ENCODE measurements at regions not wholly inside any gene's neighbourhood (a gene's known extent, or its start where the extent isn't known, plus 50 kb on each side); places are given as distances from the start of the nearest gene placed in this dataset.
A peak's percentile ranks its signal among the peaks of the same experiment; 100 is the strongest.

- FAIRE-seq (no peak), DNase-seq (ENCODE audit: low spot score) (no peak)
These were observed 1917.7 kb downstream of the TP53TG3F start for GRCh38 chr16:35377142-35377541.

DNA sequence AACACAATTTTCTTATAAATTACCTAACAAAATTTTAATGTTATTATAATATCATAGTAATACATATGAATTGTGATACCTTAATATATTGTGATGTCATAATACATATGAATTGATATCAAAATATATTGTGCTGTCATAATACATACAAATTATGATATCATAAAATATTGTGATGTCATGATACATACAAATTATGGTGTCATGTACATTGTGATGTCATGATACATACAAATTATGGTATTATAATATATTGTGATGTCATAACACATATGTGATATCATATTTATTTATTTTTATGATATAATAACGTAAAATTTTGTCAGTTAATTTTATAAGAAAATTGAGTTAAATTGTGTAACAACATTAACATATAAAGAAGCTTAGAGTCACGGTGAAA, 1927.2 kb downstream of the TP53TG3F start:
- FAIRE-seq (no peak), DNase-seq (ENCODE audit: low spot score) (no peak)

- peak; percentile 82 for FAIRE-seq
- DNase-seq (ENCODE audit: low spot score), result peak; percentile 56
These were observed 1931.9 kb downstream of the TP53TG3F start for GRCh38 chr16:35391328-35391727.

GRCh38 chr16:35398180-35398579, 1938.8 kb downstream of the TP53TG3F start:
- FAIRE-seq, result no peak
- peak; percentile 35 for DNase-seq (ENCODE audit: low spot score)

DNA sequence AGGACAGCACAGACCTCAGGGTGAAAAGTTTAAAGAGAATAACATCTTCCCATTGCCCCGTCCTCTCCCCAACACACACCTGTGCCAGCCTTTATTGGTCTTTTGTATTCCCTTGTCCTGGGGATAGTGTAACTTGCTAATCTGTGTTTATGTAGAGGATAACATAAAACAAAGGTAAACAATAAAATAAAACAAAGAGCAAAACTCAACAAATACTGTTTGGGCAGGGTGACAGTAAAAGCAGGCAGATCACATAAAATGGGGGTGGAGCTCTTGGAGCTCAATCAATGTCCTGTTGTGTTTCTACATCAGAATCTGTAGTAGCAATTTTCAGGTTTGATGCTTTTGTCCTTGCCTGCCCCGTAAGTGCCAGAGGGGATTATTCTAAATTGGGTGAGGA, 1939.7 kb downstream of the TP53TG3F start:
- FAIRE-seq (no peak), DNase-seq (ENCODE audit: low spot score) (no peak)

GRCh38 chr16:35404273-35404672, 1944.9 kb downstream of the TP53TG3F start:
- no peak for FAIRE-seq
- no peak for DNase-seq (ENCODE audit: low spot score)

DNA sequence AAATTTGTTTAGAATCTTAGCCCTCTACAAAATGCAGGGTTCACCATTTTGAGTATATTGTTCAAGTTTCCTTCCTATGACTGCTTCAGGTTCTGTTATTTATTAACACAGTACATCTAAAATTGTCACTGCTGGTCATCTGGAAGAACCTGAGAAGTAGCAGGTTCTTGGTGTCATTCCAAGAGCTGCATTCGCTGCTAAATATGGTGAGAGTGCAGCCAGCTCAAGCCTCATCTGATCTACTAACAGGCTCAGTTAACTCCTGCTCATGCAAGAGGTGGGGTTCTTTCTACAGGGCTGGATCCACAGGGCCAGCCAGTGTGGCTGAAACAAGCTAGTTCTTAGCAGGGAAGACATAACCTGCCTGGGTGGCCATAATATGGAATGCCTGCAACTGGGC, 1946.1 kb downstream of the TP53TG3F start:
- no peak for DNase-seq (ENCODE audit: low spot score)
- no peak for FAIRE-seq

GRCh38 chr16:35409503-35409902, 1950.1 kb downstream of the TP53TG3F start:
- DNase-seq (ENCODE audit: low spot score), result no peak
- no peak for FAIRE-seq

- no peak for FAIRE-seq
- DNase-seq (ENCODE audit: low spot score), result no peak
These were observed 1951.0 kb downstream of the TP53TG3F start for GRCh38 chr16:35410438-35410837.

DNA sequence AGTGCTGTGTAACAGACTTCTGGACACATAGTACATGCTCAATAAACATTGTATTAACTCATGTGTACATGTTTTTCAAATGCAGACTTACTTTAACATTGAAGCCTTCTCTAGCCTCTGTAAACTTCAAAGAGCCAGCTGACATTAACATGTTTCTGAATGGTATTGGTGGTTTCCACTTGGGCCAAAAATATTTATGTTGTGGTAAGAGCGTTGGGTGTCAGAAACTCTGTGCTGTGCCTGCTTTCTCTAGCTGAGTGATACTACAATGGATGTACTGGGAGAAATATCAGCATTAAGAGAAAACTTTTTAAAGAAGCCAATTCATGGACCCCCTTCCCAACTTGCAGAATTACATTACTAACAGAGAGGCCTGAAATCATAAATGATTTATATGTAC, 1951.7 kb downstream of the TP53TG3F start:
- FAIRE-seq (no peak), DNase-seq (ENCODE audit: low spot score) (no peak)

GRCh38 chr16:35414139-35414538, 1954.7 kb downstream of the TP53TG3F start:
- no peak for FAIRE-seq
- DNase-seq (ENCODE audit: low spot score), result no peak

- DNase-seq (ENCODE audit: low spot score) (no peak), FAIRE-seq (no peak)
These were observed 1955.2 kb downstream of the TP53TG3F start for GRCh38 chr16:35414563-35414962.

GRCh38 chr16:35425270-35425669, 1965.9 kb downstream of the TP53TG3F start:
- DNase-seq (ENCODE audit: low spot score) (no peak), FAIRE-seq (no peak)

- peak; percentile 89 for FAIRE-seq
- DNase-seq (ENCODE audit: low spot score), result peak; percentile 70
These were observed 1972.6 kb downstream of the TP53TG3F start for GRCh38 chr16:35431829-35432663.

GRCh38 chr16:35440875-35441274, 1981.5 kb downstream of the TP53TG3F start:
- FAIRE-seq (no peak), DNase-seq (ENCODE audit: low spot score) (no peak)

- DNase-seq (ENCODE audit: low spot score), result no peak
- FAIRE-seq, result no peak
These were observed 1987.7 kb downstream of the TP53TG3F start for GRCh38 chr16:35447010-35447558.

- no peak for DNase-seq (ENCODE audit: low spot score)
- FAIRE-seq, result no peak
These were observed 1990.3 kb downstream of the TP53TG3F start for GRCh38 chr16:35449663-35450062.

DNA sequence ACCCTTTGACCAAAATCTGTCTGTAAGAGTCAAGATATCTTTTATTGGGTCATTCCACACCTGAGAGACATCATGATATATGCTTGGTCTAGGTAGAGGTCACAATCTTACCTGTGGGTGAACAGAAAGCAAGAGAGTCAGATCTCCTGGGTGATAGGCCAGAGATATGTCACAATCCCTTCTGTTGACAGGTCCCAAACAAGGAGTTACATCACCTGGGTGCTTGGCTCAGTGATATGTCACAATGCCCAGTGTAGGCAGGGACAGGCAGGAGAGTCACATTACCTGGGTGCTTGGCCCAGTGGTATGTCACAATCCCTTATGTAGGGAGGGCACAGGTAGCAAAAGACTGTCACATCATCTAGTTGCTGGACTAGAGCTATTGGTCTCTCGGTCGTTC, 1991.2 kb downstream of the TP53TG3F start:
- FAIRE-seq (no peak), DNase-seq (ENCODE audit: low spot score) (no peak)

DNA sequence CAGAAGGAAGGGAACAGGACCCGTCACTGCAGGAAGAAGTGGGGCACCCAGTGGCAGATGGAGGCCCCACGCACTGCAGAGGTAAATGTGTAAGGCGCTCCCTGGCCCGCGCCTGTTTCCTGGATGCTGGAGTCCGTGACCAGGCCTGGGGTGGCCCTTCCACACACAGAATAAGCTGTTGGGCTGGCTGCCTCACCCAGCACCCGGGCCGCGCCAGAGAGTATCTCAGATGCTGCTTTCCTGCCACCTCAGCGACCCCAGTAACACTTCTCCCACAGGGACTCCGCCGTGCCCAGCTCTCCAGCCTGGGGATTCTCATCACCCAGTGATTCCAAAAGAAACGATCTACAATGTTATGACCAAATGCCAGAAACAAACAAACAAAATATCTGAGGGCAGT, 1993.1 kb downstream of the TP53TG3F start:
- DNase-seq (ENCODE audit: low spot score), result no peak
- FAIRE-seq, result no peak

GRCh38 chr16:35463358-35463757, 2003.9 kb downstream of the TP53TG3F start:
- DNase-seq (ENCODE audit: low spot score), result no peak
- FAIRE-seq, result no peak

GRCh38 chr16:35480361-35480760, 2020.9 kb downstream of the TP53TG3F start:
- DNase-seq (ENCODE audit: low spot score), result no peak
- no peak for FAIRE-seq

- no peak for DNase-seq (ENCODE audit: low spot score)
- no peak for FAIRE-seq
These were observed 2021.6 kb downstream of the TP53TG3F start for GRCh38 chr16:35480988-35481387.

DNA sequence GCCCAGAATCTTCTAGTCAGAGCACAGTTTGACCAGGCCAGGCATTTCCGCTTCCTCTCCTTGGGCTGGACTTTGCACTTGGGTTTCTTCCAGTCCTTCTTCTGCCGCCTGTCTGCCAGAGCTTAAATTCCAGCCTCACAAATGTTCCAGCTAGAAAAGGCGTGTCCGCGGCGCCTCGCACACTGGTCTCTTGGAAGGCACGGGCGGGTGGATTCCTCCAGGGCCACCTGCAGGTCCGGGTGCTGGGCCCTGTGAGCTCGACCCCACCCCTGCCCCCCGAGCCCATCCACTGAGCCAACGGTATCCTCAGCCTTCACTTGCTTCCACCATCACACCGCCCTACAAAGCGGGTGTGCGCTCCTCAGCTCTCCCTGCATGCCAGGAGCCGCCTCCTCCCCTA, 2026.5 kb downstream of the TP53TG3F start:
- FAIRE-seq (no peak), DNase-seq (ENCODE audit: low spot score) (no peak)

Measured in urothelium cell line (cell line).